HTR-8/SVneo (cell line): ENCODE measurements at regions not wholly inside any gene's neighbourhood (a gene's known extent, or its start where the extent isn't known, plus 50 kb on each side); places are given as distances from the start of the nearest gene placed in this dataset.

Experiments used
- DNase-seq: peaks from one replicate; pipeline ENCODE4 v3.0.0; 2011; ENCODE audit warnings: low spot score, mixed read lengths; ENCODE audit not compliant: insufficient read length
- FAIRE-seq: peaks from 2 replicates; lab custom pipeline; 2011; peaks lifted over from hg19 to GRCh38; lab: Jason Lieb, UNC

DNA sequence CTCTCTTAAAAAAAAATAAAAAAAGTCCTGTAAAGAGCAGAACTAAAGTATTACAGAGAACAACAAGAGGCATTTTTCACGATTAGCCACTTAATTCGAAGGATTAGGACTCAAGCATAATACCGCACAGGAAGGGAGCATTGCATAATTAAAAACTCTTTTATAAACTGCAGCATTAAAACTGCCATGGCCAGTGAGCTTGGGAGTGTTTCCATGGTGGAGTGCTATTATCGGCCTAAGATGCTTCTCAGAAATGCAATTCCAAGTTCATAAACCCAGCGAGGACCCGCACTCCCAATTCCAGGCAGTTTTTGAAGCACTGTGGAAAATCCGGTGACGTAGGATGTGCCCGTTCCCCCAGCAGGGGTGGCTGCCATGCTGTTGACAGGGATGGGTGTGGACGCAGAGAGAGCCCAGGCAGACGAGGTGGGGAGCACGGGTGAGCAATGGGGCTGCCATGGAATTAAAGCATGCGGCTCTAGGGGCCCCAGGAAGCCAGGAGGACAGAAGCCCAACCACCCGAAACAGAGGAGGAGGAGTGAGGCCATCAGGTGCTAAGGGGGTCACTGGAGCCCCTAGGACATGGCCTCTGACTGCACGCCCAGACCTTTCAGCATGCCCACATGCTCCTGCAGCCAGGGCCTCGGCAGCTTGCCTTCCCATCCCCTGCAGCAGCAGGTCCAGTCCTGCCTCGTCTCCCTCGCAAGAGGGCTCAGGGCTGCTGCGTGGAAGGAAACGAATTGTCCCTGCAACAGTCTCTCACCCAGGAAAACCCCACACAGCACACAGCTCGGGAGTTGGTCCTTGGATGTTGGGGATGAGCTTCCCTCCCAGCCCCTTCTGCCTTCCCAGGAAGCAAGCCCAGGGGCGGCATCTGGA, 233.4 kb downstream of the NDUFA10 start:
- DNase-seq (no peak), FAIRE-seq (no peak)

DNA sequence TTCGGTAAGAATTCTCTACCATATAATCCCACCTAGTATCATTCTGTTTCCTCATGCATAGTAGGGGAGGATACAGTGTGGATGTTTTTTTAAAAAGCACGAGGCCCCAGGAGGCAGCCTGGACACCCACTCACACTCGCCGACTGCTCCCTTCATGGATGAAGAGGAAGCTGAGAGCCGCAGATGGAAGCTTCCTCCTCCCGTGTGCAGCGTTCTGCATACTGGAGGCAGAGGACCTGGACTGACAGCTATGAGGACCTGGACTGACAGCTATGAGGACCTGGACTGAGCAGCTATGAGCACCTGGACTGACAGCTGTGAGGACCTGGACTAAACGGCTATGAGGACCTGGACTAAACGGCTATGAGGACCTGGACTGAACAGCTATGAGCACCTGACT, 234.4 kb downstream of the NDUFA10 start:
- FAIRE-seq: no peak

GRCh38 chr2:239790313-239790712, 234.8 kb downstream of the NDUFA10 start:
- DNase-seq (no peak), FAIRE-seq (no peak)

More for the DNA sequence above, 234.4 kb downstream of the NDUFA10 start:
- no peak for DNase-seq

- FAIRE-seq (no peak), DNase-seq (no peak)
Measured at GRCh38 chr2:239789711-239790110, 235.4 kb downstream of the NDUFA10 start.

DNA sequence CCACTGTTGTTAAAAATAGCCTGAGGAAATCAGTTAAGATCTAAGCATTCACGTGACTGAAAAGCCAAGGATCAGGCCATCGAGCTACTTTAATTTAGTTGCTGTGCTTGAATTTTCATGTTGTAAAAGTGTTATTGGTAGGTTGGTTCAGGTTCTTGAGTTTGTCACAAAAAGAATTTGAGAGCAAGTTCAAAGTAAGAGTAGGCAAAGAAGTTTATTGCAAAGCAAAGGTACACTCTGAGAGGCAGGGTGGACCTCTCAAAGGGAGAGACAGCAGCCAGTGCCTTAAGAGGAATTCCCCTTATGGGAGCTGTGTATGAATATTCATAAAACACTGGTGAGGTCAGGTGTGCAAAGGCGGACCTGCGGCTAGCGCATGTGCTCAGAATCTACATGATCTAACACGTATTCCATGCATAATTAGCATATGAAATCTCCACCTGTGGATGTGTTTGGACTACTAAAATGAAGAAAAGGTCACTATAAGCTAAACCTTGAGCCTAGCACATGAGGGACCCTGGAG, 236.5 kb downstream of the NDUFA10 start:
- no peak for FAIRE-seq
- DNase-seq: no peak

DNA sequence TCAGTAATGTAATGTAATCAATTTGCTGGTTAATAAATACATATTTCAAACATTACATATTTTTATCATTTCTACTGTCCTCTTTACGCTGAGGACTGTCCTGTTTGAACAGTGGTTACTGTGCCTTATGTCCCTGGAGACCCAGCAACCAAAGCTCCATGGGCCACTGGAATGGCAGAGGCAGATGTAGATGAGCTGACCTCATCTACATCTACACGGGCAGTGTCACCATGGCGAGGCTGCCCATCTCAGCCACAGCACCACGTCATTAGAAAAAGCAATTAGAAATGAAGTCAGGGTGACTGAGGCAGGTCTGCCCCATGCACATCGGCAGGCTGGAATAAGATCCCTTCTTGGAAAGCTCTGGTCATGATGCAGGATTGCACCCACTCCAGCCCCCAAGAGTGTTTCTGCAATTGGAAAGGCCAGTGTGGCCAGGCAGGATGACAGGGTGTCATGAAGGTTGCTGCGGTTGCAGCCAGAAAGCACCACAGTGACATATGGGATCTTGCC, 237.5 kb downstream of the NDUFA10 start:
- DNase-seq (no peak), FAIRE-seq (no peak)

DNA sequence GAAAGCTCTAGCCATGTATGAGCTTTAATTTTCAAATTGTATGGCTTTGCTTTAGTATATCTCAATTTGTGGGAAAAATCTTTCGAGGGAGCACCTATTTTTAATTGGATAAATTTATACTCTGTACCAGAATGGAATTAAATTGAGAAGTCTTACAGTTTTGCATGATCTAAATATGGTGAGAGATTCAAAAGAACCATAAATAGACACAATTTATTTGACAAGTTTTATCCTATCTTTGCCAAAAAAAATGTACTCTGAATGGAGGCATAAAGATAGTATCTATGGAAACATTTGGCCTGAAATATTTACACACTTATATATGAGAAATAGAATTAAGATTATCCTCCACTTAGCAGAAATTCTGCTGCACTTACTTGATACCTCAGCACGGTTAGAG, 238.4 kb downstream of the NDUFA10 start:
- DNase-seq: no peak
- no peak for FAIRE-seq

- FAIRE-seq (no peak), DNase-seq (no peak)
Measured at GRCh38 chr2:239781454-239781853, 243.7 kb downstream of the NDUFA10 start.

- DNase-seq: no peak
- FAIRE-seq: no peak
Measured at GRCh38 chr2:239780236-239780994, 244.7 kb downstream of the NDUFA10 start.

GRCh38 chr2:239779584-239779983, 245.6 kb downstream of the NDUFA10 start:
- DNase-seq (no peak), FAIRE-seq (no peak)

GRCh38 chr2:239778861-239779558, 246.1 kb downstream of the NDUFA10 start:
- no peak for FAIRE-seq
- no peak for DNase-seq

DNA sequence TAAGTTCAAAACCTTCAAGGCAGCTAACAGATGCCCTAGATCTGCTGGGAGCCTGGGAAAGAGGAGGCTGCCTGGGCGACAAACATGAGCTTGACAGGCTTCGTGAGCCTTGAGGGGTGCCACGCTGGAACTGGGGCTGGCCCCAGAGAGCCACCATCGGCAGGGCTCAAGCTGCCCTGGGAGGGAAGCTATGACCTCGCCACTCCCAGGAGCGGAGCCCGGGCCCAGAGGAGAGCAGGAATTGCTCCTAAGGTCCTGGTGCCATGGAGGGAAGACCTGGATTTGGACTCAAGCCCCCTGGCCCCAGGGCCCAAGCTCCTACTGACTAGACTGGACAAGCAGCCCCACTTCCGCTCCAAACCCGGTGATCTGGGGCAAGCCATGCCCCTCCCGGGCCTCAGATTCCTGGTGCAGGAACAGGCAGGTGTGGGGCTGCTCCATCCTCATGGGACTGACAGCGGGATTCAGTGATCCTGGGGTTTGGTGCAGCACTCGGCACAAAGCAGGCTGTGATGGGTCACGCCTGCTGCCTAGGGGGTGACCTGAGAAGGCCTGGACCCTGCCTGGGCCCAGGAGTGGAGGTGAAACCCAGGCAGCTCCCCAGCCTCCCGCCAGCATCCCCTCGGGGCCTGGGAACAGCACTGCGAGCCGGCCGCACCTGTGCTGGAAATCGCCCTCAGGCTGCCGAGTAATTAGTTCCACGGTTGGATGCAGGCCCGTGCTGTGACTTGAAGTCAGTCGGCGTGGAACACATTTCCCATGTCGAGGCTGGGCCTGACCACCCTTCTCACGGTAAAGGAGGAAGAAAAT, 246.9 kb downstream of the NDUFA10 start:
- DNase-seq (no peak), FAIRE-seq (no peak)

DNA sequence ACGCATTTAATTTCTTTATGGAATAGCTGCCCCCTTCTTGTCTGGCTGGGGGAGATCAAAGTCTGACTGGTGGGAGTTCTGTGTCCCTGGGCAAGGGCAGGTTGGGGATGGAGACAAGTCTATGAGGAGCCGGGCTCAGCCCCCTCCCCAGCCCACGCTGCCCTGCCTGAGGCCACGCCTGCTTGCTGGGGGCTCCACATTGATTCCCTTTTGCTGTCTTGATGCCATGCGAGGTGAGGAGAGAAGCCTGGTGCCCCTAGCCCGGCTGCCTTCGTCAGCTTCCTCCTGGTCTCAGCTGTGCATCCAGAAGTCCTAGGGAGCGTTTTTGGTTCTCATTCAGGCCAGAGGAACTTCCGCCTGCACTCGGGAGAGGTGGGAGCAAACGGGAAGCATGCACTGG, 247.9 kb downstream of the NDUFA10 start:
- FAIRE-seq: no peak
- DNase-seq: no peak

DNA sequence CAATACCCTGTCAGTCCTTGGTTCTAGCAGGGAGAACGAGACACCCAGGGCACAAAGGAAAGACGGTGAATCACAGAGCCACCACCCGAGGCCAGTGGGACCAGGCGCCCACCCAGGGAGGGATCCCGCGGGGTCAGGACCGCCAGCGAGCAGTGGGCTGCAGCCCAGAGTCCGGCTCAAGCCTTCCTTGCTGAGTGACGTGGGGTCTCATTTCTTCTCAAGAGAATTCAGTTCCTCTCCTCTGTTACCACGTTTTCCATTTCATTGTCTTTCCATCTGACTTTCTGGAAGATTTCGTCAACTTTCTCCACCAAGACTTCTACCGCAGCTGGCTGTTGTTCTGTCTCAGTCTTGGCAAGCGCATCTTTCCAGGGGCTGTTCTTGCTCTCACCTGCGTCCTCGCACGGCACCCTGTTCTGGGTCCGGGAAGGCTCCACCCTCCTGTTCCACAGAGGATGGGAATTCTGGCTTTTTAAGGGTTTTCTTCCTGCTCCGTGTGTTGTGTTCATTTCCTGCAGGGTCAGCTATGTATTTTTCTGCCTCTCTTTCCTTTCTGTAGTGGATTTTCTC, 248.6 kb downstream of the NDUFA10 start:
- FAIRE-seq: no peak
- DNase-seq: no peak

DNA sequence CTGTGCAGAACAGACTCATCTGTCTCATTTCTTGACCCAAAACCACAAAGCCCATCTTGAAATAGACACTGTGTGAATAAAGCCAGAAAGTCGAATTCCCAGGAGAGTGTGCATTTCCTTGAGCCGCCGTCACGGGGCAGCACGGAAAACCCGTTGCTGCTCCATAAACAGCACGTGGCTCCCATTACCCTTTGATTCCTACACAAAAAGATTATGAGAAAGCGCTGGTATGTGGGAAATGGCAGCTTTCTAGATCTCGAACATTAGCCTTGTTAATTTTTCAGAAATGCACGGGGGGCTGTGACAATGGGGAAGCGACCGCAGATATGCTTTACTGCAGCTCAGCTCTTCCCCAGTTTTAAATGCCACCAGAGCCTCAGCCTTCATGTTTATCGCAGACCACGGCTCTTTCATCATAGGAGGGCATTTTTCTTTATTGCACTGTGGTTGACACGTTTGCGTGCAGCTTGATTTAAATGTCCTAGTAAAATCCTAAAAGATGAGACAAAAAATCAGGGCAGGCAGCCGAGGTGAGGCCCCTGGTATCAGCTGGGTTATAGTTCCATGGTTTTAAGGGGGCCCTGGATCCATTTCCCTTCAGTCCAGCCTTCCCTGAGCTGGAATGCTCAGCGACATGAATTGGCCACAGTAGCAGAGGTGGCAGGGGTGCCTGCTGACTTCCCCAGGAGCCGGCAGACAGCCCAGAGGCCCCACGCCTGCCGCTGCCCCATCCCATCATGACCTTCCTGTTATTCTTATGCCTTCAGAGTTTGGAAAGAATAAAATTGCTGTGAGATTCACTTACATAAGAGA, 249.3 kb downstream of the NDUFA10 start:
- FAIRE-seq: no peak
- DNase-seq: no peak

DNA sequence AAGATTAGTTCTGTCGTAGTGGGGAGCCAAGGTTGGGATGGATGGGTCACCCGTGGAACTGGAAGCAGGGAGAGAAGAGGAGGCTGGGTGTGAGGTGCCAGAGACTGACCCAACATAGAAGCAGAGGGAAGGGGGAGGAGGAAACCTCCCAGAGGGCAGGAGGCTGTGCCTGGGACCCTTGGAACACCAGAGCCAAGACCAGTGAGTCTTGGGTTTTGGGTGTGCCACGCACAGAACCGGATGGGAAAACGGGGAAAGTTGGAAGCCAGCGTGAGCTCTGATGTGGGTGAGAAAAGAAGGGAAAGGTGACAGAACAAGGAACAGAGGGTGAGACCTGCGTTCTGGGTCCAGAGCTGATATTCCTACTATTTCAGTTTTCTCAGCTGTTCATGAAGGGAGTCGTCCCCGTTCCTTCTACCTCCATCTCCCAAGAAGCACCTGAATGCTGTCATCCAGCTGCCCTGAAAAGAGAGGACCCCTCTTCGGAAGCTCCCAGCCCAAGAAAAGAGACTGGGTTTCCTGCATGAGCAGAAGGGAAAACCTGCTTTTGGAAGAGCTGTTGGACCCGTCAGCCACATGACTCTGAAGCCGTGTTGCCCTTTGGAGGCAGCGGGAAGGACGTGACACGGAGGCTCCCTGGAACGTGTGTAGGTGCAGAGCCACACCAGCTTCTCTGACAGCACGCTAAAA, 250.1 kb downstream of the NDUFA10 start:
- no peak for FAIRE-seq
- no peak for DNase-seq

GRCh38 chr2:239774142-239774462, 251.0 kb downstream of the NDUFA10 start:
- FAIRE-seq (no peak), DNase-seq (no peak)
